Cardiac fibroblast (primary cell): ENCODE measurements at regions not wholly inside any gene's neighbourhood (a gene's known extent, or its start where the extent isn't known, plus 50 kb on each side); places are given as distances from the start of the nearest gene placed in this dataset.

Experiments
- DNase-seq, 2 donors: peaks; one replicate each; pipeline versions ENCODE4 v3.0.0 to v3.0.0-alpha.2; 2010; ENCODE audit warnings: low read depth in 2 of 2
- H3K4me3 ChIP-seq, 2 donors: replicated peaks in 1 of 2; 1 replicate in 1 of 2; 2 replicates in 1 of 2; pipeline ENCODE4 v1.5.1; 2011; ENCODE audit warnings: low read depth in 2 of 2, low read length in 2 of 2, mild to moderate bottlenecking in 2 of 2, moderate library complexity in 1 of 2
- CTCF ChIP-seq: IDR thresholded peaks from one replicate; pipeline ENCODE4 v1.5.1; 2011; ENCODE audit warnings: low read depth, mild to moderate bottlenecking, low read length, inconsistent platforms

- no peak overlapping the region for H3K4me3 ChIP-seq
- DNase-seq, result no peak
- no peak for TF ChIP-seq CTCF
Observed at GRCh38 chr4:64464581-64464980, 55.3 kb upstream of the TECRL start.
